Dedifferentiated amniotic fluid mesenchymal stem cell (primary cell): ENCODE measurements at regions not wholly inside any gene's neighbourhood (a gene's known extent, or its start where the extent isn't known, plus 50 kb on each side); places are given as distances from the start of the nearest gene placed in this dataset.

ENCODE experiments used
- DNase-seq: peaks from one replicate; pipeline ENCODE4 v3.0.0-alpha.2; 2016; ENCODE audit errors: extremely low spot score

DNA sequence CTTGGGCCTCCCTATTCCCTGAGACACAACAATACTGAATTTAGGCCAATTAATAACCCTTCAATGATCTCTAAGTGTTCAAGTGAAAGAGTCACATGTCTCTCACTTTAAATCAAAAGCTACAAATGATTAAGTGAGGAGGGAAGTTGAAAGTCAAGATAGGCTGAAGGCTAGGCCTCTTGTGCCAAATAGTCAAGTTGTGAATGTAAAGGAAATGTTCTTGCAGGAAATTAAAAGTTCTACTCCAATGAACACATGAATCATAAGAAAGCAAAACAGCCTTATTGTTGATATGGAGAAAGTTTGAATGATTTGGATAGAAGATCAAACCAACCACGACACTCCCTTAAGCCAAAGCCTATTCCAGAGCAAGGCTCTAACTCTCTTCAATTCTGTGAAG, 286.9 kb downstream of the MEIS1 start:
- no peak for DNase-seq

DNA sequence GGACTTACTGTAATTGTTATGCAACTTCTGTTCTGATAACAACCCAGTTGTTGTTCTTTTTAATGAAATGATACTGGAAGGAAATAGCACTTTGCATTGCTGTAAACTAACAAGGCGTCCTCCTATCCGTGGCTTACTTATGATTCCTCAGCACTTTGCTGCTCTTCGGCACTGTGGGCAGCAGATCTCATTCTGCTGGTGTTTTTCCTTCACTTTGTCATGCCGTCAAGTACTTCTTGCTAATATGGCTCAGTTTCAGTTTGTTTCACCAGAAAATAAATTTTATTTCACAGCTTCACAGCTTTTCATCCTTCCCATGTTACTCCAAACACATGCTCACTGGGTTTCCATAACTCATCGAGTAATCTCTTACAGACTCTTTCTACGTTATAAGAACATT, 289.3 kb downstream of the MEIS1 start:
- no peak for DNase-seq

DNA sequence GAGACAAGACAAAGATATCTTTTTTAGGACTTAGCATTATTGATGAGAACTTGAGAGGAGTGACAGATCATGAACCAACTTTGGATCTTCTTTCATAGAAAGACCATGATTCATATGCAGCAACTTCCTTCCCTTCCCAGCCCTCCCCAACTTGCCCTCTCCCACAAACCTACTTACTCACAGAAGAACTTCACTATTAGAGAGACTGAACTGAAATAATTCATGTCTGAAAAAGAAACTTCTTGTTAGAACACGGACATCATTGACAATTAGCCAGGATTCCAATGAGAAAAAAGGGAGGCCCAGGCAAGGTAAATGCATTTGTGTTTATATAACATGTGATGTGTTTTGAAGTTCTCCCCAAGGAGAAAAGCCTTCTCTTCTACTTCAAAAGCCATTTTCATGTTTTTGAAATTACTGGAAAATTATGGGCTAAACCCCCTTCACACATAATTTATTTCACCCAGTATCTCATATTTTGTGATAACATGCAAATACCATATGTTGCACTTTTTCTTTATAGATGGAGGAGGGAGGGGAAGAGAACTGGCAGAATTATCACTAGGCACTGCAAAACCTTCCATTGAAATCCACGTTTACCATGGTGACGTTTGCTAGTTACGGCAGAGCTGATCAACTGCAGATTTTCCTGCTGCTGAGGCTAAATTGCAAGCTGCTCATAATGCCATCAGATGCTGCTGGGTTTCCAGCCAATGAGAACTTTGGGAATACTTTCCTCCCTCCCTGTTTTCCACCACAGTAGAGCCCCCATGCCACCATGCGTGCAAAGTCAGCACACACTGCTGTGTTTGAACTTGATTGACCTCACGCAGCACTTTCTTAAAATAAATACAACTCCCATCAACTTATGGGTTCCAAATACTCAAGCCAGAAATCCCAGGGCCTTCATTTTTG, 294.7 kb downstream of the MEIS1 start:
- no peak for DNase-seq

DNA sequence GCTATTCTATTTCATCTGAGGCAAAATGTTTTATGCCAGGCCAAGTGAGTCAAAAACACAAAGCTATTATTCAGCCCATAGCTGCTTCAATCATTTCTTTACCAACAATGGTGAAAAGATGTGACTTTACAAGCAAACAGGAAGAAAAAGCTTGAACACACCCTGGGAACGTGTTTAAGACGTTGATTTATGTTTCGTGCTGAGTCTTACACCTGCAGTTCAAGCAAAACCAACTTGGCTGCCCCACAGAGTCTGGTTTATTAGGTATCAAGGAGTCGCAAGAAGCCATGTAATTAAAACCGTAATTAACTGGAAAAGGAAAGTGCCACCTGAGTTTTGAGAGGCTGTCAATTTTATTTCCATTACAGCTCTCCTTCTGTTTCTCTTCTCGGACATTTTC, 295.5 kb downstream of the MEIS1 start:
- DNase-seq, result no peak

DNA sequence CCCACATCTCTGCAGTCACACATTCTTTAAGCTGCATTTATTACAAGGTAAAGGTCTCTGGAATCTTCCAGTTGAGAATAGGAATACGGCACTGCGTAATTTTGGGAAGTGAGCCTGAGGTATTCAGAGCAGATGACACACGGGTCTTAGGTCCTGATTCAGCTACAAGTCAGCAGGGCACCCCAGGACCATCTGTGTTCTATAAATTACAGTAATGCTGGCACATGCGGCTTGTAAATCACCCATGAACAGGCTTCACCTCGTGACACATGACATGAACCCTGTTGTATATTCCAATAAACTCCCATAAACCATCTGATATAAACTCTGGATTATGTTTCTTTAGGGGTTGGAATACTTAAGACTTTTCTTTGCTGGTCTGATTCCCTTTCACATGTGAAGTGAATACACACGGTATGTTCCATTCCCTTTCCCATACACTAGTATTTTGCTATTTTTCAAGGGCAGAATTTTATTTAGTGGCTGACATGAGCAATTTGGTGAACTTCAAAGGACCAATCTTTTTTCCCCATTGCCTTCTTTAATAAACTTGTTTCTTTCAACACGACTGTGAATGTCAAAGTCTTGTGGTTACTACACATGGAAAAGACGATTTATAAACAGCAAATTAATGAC, 298.6 kb downstream of the MEIS1 start:
- no peak for DNase-seq

DNA sequence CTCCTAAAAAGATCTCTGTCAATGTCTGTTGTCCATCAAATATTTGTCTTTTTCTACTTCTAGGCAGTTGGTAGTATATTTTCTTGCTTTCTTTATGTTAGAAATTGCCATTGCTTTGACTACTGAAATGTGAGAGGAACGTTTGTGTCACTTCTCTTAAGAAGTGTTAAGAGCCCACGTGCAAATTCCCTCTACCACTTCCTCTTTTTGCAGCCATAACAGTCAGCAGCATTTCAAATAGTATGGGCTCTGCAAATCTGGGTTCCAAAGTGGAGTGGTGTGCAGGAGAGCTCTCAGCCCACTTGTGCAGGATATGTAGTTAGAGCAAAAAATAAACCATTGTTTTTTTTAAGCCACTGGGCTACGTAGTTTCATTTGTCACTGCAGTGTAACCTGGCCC, 314.0 kb downstream of the MEIS1 start:
- DNase-seq, result no peak

DNA sequence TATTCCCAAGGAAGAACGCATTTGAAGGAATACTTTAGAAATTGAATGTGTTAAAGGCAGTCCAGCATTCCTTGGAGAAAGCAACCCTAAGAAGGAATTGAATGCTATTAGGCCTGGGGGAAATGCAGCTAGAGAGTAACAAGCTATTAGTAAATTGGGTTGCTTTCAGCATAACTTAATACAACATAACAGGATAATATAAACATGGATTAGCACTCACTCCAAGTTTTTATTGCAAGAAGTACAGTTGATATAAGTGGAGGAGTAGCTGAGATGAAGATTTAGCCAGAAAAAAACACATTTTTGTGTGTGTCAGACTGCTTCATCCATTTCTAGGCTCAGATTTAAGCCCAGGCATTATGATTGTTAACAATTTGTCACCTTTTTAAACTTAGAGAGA, 314.6 kb downstream of the MEIS1 start:
- DNase-seq, result no peak

DNA sequence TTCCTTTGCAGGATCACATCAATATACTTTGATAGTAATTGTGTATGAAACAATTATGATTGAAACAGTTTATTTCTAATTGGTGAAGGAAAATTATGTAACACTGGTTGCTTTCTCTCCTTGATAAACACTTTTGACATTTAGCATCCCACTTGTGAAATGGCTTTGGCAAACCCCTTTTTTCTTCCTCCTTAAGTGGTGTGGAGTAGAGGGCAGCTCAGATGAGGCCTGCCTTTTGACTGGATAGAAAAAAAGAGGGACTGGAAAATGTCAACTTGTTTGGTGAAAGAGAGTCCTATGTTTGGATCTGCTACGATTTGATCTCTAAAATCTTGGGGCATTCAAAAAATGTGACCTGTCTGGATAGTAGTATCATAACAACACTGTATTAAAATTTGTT, 318.3 kb downstream of the MEIS1 start:
- no peak for DNase-seq

DNA sequence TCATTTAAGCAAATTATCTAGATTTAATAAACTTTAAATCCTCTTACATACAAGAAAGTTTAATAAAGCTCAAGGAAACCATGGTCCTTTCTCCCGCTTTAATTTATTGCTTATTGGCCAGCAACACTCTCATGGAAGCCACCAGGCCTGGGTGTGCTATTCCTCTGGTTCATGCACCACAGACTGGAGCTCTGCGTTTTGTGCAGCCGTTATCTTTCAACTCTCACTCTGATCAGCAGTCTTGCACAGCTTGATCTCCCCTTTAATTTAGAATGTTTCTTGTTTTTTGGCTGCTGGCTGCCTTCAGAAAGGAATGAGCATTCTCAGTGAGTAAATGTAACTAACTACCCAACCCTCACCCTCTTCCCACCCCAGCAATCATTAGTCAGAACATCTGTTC, 318.7 kb downstream of the MEIS1 start:
- no peak for DNase-seq

DNA sequence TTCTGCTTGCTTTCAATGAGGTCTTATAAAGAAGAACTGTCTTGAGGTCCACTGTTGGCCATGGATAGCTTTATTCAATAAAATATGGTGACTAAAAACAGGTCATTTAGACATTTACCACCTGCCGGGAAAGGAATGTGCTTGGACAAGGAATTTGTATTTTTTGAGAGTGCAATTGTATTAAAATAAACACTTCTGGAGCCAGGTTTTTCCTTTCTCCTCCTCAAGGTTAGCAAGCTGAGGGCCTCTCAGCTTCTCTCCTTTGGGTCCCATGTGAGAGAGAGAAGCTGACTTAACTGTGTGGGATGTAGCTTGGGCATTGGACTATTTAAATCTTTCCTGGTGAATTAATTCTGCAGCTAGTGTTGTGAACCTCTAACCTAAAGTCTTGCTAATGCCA, 321.0 kb downstream of the MEIS1 start:
- no peak for DNase-seq

DNA sequence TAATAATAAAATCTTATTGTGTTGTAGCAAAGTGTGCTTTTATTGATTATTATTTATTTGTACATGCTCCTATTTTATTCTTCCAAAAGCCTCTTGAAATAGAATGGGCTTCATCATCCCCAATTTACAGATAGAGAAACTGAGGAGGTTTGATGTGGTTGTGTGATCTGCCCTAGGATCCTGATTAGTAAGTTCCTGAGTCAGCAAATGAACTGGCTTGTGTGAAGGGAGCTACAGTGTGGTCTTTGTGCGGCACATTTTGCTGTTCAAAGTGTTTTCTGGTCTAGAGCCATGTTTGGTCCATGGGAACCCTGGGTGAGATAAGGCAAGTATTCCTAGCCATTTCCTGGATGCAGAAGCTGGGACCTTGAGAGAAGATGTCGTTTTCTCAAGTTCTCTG, 326.9 kb downstream of the MEIS1 start:
- DNase-seq, result no peak

DNA sequence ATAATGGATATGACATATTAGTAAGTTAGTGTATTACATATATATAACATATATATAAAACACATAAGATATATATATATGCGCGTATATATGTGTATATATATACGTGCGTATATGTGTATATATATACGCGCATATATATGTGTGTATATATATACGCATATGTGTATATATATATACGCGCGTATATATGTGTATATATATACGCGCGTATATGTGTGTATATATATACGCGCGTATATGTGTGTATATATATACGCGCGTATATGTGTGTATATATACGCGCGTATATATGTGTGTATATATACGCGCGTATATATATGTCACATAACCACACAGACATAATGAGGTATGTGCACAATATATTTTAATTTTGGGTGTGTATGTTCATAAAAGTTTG, 327.8 kb downstream of the MEIS1 start:
- DNase-seq, result no peak

DNA sequence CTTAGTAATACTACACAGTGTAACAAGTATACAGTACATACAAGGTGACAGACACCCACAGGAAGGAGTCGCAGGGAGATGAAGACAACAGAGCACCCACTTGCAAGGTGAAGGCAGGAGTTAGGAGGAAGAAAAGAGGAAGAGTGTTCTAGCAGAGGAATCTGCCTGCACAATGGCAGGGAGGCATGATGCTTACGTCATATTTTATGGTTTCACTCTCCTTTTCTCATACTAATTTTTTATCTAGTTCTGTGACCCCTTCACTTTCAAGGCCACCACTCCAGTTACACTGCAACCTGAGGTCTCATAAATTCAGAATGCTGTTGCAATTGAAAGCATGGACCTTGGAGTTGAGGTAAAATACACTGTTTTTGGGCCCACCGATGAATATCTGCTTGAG, 331.7 kb downstream of the MEIS1 start:
- no peak for DNase-seq

DNA sequence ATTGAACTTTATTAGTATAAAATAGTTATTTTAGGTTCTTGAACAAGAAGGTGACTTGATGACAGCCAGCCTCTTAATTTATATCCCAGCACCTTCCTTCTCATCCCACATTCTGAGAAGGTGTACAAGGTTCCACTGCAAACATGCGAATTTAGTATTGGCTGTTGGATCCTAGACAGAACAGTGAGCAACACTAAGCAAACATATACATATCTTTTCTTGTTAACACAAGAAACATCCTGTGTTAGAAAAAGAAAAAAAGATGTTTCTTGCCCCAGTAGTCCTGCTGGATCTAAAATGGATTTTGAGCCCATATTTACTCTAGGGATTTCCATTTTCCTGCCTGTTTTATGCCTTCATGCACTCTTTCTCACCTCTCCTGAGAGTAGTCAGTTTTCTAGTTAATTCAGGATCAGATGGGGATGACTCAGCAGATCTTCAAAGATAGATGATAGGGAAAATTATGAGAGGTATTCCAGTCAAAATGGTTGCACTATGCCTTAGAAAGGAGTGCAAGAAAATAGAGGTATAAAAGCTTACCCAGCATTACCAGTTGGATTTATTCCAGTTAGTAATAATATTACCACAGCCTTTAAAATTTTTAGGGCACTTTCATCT, 336.5 kb downstream of the MEIS1 start:
- no peak for DNase-seq

DNA sequence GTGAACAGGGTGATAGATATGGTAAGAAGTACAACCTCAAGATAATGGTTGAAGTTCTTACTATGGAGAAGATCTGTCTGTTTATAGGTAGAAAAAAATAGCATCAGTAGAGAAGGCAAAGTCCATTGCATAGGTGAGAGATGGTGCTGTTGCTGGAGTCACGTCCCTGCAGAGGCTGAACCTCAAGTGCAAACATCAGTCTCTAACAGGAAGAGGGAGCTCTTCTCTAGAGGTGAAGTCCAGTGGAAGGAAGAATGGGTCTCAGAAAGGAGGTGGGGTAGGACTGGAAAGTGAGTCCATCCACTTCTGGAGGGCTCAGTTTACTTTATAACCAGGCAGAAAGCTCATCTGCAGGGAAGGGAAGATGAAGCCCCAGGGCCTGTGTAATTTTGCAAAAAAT, 337.7 kb downstream of the MEIS1 start:
- no peak for DNase-seq

DNA sequence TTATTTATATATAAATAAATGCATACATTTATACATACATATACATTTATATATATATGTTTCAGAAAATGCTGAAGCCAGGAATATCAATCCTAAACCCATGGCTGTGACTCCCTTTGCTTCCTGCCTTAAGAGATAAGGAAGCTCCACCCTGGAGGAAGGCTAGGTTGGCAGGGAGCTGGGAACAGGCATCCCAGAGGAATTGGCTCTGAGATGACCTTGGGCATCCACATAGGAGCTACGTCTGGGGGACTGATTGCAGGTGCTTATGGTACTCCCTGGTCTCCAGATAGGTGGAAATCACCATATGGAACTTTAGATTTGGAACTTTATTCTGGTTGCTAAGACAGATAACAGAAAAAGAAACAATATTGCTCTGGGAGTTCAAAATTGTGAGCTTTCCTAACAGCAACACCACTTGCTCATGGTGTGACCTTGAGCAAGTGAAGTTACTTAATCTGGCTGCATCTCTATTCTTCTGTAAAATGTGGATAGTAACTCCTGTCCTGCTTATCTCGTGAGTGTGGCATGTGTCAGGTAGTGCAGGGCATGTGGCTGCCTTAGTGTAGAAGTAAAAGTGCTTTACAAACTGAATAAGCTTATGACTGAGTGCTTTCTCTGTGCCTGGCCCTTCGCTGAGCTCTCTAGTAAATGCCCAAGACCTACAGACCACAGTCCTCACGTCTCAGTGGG, 341.0 kb downstream of the MEIS1 start:
- DNase-seq, result no peak

DNA sequence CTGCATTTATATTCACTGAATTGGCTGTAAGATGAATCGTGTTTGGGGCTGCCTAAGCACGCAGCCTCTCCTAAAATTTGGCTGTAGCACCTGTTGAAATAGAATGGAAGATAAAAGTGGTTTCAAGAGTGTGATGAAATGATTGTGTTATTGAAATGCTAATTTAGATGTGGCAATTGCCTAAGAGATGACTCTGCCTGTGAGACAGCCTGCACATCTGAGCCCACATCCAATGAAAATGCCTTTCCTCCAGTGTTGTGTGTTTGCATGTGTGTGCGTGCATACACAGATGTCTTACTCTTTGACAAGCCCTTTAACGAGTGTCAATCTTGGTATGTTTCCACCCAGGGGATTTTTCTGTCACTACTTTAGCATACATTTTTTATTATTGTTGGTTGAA, 346.9 kb downstream of the MEIS1 start:
- DNase-seq, result no peak

DNA sequence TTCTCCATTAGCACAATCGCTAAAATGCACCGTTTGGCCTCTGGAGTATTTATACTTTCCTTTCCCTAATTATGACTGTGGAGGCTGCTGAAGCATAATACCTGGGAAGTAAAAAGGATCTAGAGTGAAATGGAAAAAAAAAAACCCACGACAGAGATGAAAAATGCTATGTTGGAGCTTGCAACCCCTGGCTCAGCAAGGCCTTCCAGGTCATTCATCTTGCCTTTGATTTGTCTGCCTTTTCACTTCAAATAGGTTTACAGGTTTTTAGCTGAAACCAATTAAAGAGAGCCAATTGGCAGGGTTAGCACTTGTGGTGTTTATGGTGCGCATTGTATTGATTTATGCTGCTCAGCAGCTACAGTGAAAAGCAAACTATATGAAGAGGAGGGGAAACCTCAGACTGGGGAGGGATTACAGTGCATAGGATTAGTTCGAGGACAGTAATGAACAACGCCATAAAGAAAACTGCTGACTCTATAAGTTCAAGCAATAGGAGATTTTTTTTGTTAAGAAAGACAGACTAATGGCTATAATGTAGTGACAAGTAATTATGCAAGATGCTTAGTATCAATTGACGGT, 347.9 kb downstream of the MEIS1 start:
- no peak for DNase-seq

DNA sequence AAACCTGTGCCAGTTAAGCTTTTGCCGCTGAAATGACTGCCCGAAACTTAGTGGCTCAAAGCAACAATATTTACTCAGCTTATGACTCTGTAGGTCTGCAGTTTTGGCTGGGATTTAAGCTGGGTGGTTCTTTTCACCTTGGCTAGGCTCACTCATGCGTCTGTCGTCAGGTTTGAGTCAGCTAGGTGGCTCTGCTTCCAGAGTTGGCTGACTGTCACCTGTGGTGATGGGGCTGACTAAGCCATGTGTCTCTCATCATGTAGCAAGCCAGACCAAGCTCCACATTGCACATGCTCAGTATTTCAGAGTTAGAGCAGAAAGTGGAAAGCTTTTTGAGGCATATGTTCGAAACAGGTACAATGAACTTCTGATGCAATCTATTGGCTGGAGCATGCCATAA, 354.8 kb downstream of the MEIS1 start:
- no peak for DNase-seq

DNA sequence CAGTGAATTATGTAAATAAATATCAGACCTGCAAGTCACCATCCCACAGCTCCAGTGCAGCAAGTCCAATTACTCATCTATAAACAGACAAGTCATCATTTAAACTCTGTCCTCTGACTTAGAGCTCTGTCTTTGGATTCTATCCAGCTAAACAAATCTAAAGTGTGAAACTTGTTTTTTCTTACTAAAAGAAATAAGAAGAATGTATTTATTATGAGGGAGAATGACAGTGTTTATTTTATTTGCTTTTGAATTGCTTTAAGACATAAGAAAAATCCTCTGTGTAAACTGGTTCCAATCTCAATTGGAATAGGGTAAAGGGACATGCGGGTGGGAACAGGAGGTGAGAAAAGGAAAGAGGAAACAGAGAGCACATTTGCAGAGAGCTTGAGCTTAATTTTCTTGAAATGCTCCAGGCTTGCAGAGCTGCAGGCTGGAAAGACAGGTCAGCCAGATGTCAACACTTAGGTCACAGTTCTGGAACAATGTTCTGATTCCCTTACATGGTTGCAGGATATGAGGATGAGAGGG, 355.8 kb downstream of the MEIS1 start:
- no peak for DNase-seq

DNA sequence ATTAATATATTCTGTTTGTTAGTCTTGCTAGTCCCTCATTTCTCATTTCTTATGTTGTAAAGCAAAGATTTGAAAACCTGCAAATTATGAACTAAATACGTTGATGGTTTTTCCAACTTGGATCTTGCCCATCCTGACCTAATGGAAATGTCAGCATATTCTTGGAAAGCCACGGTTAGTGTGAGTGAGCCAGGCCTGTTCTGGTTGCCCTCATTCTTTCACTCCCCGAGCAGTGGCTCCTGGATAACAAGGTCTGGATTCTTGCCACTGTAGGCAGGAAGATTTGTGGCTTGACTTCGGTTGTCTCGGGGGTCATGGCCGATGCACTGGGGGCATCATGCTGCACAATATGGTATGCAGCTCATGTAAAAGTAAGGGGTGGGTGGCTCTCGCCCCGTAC, 359.1 kb downstream of the MEIS1 start:
- no peak for DNase-seq

DNA sequence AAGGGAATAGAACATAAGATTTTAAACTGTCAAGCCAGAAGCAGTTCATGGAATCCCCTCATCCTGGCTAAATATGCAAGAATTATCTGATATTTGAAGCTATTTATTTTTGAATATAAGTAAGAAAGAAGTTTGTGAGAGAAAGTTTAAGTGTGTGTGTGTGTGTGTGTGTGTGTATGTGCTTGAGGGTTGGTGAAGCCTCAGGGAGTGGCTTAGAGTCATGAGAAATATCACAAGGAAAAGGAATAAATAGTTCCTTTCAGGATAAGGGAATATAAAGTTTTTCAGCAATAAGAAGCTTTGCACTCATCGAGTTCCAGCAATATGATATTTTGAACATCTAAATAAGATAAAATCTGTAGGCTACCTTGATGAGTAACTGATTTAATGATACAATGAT, 359.6 kb downstream of the MEIS1 start:
- DNase-seq, result no peak
